ENCODE measurements at regions not wholly inside any gene's neighbourhood (a gene's known extent, or its start where the extent isn't known, plus 50 kb on each side); places are given as distances from the start of the nearest gene placed in this dataset.
"Not testable (repeated sequence)": the region's sequence is repeated elsewhere in the genome, so short reads cannot be mapped to it uniquely, and the experiment has no call there.

DNA sequence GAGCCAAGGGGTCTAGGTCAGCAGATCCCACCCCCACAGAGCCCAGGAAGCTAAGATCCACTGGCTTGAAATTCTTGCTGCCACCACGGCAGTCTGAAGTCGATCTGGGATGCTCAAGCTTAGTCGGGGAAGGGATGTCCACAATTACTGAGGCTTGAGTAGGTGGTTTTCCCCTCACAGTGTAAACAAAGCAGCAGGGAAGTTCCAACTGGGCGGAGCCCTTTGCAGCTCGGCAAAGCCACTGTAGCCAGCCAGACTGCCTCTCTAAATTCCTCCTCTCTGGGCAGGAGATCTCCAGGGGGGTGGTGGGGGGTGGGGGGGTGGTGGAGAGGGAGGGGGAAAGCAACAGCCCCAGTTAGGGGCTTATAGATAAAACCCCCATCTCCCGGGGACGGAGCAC is 419.5 kb downstream of the NUP35 start:
- Histone ChIP-seq H3K9me3 (no peaks in the 10 kb centered on the region), H3K27me3 (no peaks in the 10 kb centered on the region), H3K4me3 (no peak overlapping the region), H3K36me3 (no peaks in the 10 kb centered on the region), H3K4me1 (no peaks in the 10 kb centered on the region), H3K27ac (no peak overlapping the region)
- no peak for DNase-seq (ENCODE audit: extremely low spot score in 2 of 2)
- intact Hi-C loops (cut with DNase I): no loop called here
- TF ChIP-seq POLR2AphosphoS5 (IDR thresholded peaks at IDR 0.05; ENCODE audit: insufficient read depth in 1 of 2, low read depth in 1 of 2) (no peak), CTCF (IDR thresholded peaks at IDR 0.05) (no peak), POLR2A (IDR thresholded peaks at IDR 0.05) (no peak)

- H3K4me3 ChIP-seq; H3K4me1 ChIP-seq; H3K9me3 ChIP-seq; H3K27me3 ChIP-seq; DNase-seq (ENCODE audit: extremely low spot score in 2 of 2); intact Hi-C loops (cut with DNase I); H3K36me3 ChIP-seq; H3K27ac ChIP-seq: not testable (repeated sequence)
These were observed 422.5 kb downstream of the NUP35 start for GRCh38 chr2:183546560-183547350.

- DNase-seq (ENCODE audit: extremely low spot score in 2 of 2): no peak
- Histone ChIP-seq H3K9me3 (no peaks in the 10 kb centered on the region), H3K36me3 (no peaks in the 10 kb centered on the region), H3K4me1 (no peaks in the 10 kb centered on the region), H3K4me3 (no peak overlapping the region), H3K27ac (no peak overlapping the region), H3K27me3 (no peaks in the 10 kb centered on the region)
- intact Hi-C loops (cut with DNase I): no loop called here
- TF ChIP-seq POLR2AphosphoS5 (IDR thresholded peaks at IDR 0.05; ENCODE audit: insufficient read depth in 1 of 2, low read depth in 1 of 2): no peak
- TF ChIP-seq CTCF (IDR thresholded peaks at IDR 0.05): no peak
- no peak for TF ChIP-seq POLR2A (IDR thresholded peaks at IDR 0.05)
These were observed 428.5 kb downstream of the NUP35 start for GRCh38 chr2:183552716-183553115.

- H3K4me1 ChIP-seq: no peaks in the 10 kb centered on the region
- no peaks in the 10 kb centered on the region for H3K27me3 ChIP-seq
- H3K27ac ChIP-seq: no peak overlapping the region
- no peak for DNase-seq (ENCODE audit: extremely low spot score in 2 of 2)
- TF ChIP-seq POLR2A (IDR thresholded peaks at IDR 0.05) (no peak), CTCF (IDR thresholded peaks at IDR 0.05) (no peak), POLR2AphosphoS5 (IDR thresholded peaks at IDR 0.05; ENCODE audit: insufficient read depth in 1 of 2, low read depth in 1 of 2) (no peak)
- no peaks in the 10 kb centered on the region for H3K9me3 ChIP-seq
- intact Hi-C loops (cut with DNase I): no loop called here
- no peak overlapping the region for H3K4me3 ChIP-seq
- H3K36me3 ChIP-seq: no peaks in the 10 kb centered on the region
These were observed 440.5 kb downstream of the NUP35 start for GRCh38 chr2:183564726-183565125.

DNA sequence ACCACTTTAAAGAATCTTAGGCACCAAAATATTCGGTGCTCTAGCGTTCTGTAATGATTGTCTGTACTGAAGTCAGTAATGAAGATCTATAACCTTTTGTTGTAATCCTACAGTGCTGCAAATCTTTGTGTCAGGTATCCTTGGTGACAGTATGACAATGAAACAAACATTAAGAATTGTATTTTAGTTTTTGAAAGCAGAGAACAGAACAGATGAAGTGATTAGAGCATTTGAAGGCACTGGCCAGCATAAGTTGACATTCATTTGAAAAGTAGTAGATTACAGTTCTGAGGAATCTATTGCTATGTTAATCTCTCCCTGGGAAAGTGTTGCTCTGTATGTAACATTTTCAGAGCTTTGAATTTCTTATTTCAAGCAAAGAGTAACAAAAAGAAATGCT is 451.2 kb downstream of the NUP35 start:
- TF ChIP-seq POLR2A (IDR thresholded peaks at IDR 0.05) (no peak), CTCF (IDR thresholded peaks at IDR 0.05) (no peak), POLR2AphosphoS5 (IDR thresholded peaks at IDR 0.05; ENCODE audit: insufficient read depth in 1 of 2, low read depth in 1 of 2) (no peak)
- DNase-seq (ENCODE audit: extremely low spot score in 2 of 2): no peak
- Histone ChIP-seq H3K27me3 (no peaks in the 10 kb centered on the region), H3K27ac (no peak overlapping the region), H3K4me1 (no peaks in the 10 kb centered on the region), H3K4me3 (no peak overlapping the region), H3K36me3 (no peaks in the 10 kb centered on the region), H3K9me3 (no peaks in the 10 kb centered on the region)
- intact Hi-C loops (cut with DNase I): no loop called here

All from vagina (tissue), 2 donors.